ENCODE measurements at regions not wholly inside any gene's neighbourhood (a gene's known extent, or its start where the extent isn't known, plus 50 kb on each side); places are given as distances from the start of the nearest gene placed in this dataset.

DNA sequence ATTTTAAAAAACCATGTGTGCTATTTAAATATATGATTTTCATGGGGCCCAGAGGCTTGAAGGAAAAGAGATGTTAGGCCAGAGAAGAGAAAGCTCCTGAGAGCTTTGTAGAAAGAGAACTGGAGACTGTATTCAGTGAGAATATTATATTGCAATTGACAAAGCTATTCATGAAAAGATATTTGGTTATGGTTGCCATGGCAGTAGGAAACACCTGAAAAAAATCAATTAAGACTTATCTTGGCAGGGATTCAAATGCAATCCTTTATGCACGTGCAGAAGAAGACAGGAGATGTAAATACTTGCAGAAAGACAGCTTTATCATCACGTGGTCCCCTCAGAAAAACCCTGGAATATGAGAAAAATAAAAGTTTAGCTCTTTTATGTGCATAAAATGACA lies 636.0 kb upstream of the TBL1XR1 start:
- CTCF ChIA-PET, result no interaction called here

DNA sequence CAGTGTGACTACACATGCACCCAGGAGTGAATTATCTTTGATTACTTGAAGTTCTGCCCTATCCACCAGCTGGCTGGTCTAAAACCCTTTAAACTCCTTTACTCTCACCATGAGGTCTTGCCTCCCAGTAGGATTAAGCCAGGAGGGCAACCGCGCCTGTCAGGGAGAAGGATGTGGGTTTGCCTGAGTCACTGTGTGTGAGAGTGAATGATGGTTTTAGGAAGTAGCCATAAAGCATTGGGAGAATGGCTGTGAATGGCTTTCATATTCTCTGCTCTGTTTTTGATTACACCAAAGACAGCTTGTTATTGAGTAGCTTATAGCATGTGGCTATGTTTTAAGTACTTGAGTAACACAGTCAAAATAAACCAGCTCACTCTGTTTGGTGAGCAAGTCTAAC lies 637.7 kb upstream of the TBL1XR1 start:
- no peaks in the 10 kb centered on the region for H3K27me3 ChIP-seq (replicated peaks; ENCODE audit: insufficient read depth, low read depth, low read length, poor library complexity)
- H3K4me1 ChIP-seq (ENCODE audit: insufficient read depth, low read length, poor library complexity, severe bottlenecking), result peaks cover 37% of the 10 kb centered on the region
- ChIA-PET CTCF (no interaction called here), POLR2A (ENCODE audit: low non-redundant PET) (no interaction called here)
- H3K9me3 ChIP-seq (ENCODE audit: low read depth, low read length, poor library complexity, severe bottlenecking), result no peaks in the 10 kb centered on the region
- intact Hi-C loops (cut with micrococcal nuclease; ENCODE audit: unreplicated experiment), result no loop called here
- BruUV-seq (replicated peaks), result no TSS peak
- peak; percentile 93 for DNase-seq (ENCODE audit: low spot score)
- no peak overlapping the region for H3K27ac ChIP-seq (ENCODE audit: low read depth, low read length, poor library complexity, severe bottlenecking)
- H3K4me3 ChIP-seq (ENCODE audit: low read depth, low read length, poor library complexity, severe bottlenecking), result no peak overlapping the region
- TF ChIP-seq, protein P1, sequence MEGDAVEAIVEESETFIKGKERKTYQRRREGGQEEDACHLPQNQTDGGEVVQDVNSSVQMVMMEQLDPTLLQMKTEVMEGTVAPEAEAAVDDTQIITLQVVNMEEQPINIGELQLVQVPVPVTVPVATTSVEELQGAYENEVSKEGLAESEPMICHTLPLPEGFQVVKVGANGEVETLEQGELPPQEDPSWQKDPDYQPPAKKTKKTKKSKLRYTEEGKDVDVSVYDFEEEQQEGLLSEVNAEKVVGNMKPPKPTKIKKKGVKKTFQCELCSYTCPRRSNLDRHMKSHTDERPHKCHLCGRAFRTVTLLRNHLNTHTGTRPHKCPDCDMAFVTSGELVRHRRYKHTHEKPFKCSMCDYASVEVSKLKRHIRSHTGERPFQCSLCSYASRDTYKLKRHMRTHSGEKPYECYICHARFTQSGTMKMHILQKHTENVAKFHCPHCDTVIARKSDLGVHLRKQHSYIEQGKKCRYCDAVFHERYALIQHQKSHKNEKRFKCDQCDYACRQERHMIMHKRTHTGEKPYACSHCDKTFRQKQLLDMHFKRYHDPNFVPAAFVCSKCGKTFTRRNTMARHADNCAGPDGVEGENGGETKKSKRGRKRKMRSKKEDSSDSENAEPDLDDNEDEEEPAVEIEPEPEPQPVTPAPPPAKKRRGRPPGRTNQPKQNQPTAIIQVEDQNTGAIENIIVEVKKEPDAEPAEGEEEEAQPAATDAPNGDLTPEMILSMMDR (conservative IDR thresholded peaks at IDR 0.05; ENCODE audit: low read depth, low read length), result no peak
- TF ChIP-seq EZH2 (IDR thresholded peaks at IDR 0.05; ENCODE audit: borderline replicate concordance, low read depth, low read length, poor library complexity, severe bottlenecking), result no peak
- H3K36me3 ChIP-seq (ENCODE audit: insufficient read depth, low read length, poor library complexity, severe bottlenecking), result no peaks in the 10 kb centered on the region

More for the DNA sequence above, 636.0 kb upstream of the TBL1XR1 start:
- no peak for TF ChIP-seq EZH2 (IDR thresholded peaks at IDR 0.05; ENCODE audit: borderline replicate concordance, low read depth, low read length, poor library complexity, severe bottlenecking)
- TF ChIP-seq, protein P1 (conservative IDR thresholded peaks at IDR 0.05; ENCODE audit: low read depth, low read length), result no peak
- H3K27me3 ChIP-seq (replicated peaks; ENCODE audit: insufficient read depth, low read depth, low read length, poor library complexity), result no peaks in the 10 kb centered on the region
- POLR2A ChIA-PET (ENCODE audit: low non-redundant PET), result interaction anchor here (0.6 kb wide), 1 partner anchor 841 kb away, joined by 7 read pairs; no protein-coding TSS in a partner anchor
- no peak overlapping the region for H3K4me3 ChIP-seq (ENCODE audit: low read depth, low read length, poor library complexity, severe bottlenecking)
- no peak for DNase-seq (ENCODE audit: low spot score)
- H3K36me3 ChIP-seq (ENCODE audit: insufficient read depth, low read length, poor library complexity, severe bottlenecking), result no peaks in the 10 kb centered on the region
- H3K27ac ChIP-seq (ENCODE audit: low read depth, low read length, poor library complexity, severe bottlenecking), result no peak overlapping the region
- intact Hi-C loops (cut with micrococcal nuclease; ENCODE audit: unreplicated experiment), result no loop called here
- H3K9me3 ChIP-seq (ENCODE audit: low read depth, low read length, poor library complexity, severe bottlenecking), result no peaks in the 10 kb centered on the region
- BruUV-seq (replicated peaks), result no TSS peak
- peaks cover 37% of the 10 kb centered on the region for H3K4me1 ChIP-seq (ENCODE audit: insufficient read depth, low read length, poor library complexity, severe bottlenecking)

DNA sequence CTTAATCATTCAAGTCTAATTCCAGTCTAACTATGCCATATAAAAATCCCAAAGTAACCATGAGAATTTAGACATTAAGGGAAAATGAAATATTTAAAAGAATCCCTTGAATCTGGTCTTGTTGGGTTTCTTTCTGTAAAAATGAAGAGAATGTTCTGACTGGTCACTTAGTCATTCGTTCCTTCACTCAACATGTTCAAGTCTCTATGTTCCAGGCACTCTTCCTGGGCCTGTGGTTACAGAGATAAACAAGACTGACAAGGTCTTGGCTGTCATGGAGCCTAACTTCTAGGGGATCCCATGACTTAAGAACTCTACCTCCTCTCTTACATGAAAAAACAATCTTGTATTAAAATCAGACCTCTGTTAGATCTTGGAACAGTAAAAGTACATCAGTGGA lies 638.6 kb upstream of the TBL1XR1 start:
- TF ChIP-seq EZH2 (IDR thresholded peaks at IDR 0.05; ENCODE audit: borderline replicate concordance, low read depth, low read length, poor library complexity, severe bottlenecking), result no peak
- TF ChIP-seq, protein P1 (conservative IDR thresholded peaks at IDR 0.05; ENCODE audit: low read depth, low read length), result no peak
- ChIA-PET POLR2A (ENCODE audit: low non-redundant PET) (no interaction called here), CTCF (no interaction called here)
- H3K9me3 ChIP-seq (ENCODE audit: low read depth, low read length, poor library complexity, severe bottlenecking), result no peaks in the 10 kb centered on the region
- H3K36me3 ChIP-seq (ENCODE audit: insufficient read depth, low read length, poor library complexity, severe bottlenecking), result no peaks in the 10 kb centered on the region
- no peak for DNase-seq (ENCODE audit: low spot score)
- no peak overlapping the region for H3K27ac ChIP-seq (ENCODE audit: low read depth, low read length, poor library complexity, severe bottlenecking)
- peaks cover 37% of the 10 kb centered on the region for H3K4me1 ChIP-seq (ENCODE audit: insufficient read depth, low read length, poor library complexity, severe bottlenecking)
- no peak overlapping the region for H3K4me3 ChIP-seq (ENCODE audit: low read depth, low read length, poor library complexity, severe bottlenecking)
- no TSS peak for BruUV-seq (replicated peaks)
- intact Hi-C loops (cut with micrococcal nuclease; ENCODE audit: unreplicated experiment), result no loop called here
- no peaks in the 10 kb centered on the region for H3K27me3 ChIP-seq (replicated peaks; ENCODE audit: insufficient read depth, low read depth, low read length, poor library complexity)

Data from A673 (cell line).